ENCODE measurements at regions not wholly inside any gene's neighbourhood (a gene's known extent, or its start where the extent isn't known, plus 50 kb on each side); places are given as distances from the start of the nearest gene placed in this dataset.
"Not testable (repeated sequence)": the region's sequence is repeated elsewhere in the genome, so short reads cannot be mapped to it uniquely, and the experiment has no call there.

DNA sequence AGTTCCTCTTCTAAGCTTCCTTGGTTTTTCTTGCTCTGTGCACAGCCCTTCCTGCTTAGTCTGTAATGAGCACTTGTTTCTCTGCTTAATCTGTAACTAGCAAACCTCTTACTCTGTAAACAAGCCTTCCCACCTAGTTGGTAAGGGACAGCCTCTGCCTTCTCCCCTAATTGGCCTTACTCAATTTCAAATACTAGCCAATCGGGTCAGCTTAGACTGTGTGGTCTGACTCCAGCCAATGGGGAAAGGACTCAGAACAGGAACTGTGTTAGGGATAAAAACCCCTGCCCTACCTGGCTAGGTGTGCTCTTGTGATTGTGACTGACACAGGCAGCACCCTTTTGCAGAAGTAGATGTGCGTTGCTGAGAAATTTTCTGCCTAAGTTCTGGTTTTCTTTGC lies 136.5 kb upstream of the AADAT start:
- no peak overlapping the region for H3K27ac ChIP-seq
- no peaks in the 10 kb centered on the region for H3K4me1 ChIP-seq
- no peak overlapping the region for H3K4me3 ChIP-seq
- ATAC-seq, result no peak
- H3K27me3 ChIP-seq, result no peaks in the 10 kb centered on the region
- H3K9me3 ChIP-seq, result peaks cover 0 to 5% (median 0%) of the 10 kb centered on the region in 3 donors
- WGBS, 2 donors (ENCODE audit: low coverage in 1 of 2), result 83 to 100% methylated on average over 1 of the region's 2 CpGs
- no peaks in the 10 kb centered on the region for H3K36me3 ChIP-seq
- TF ChIP-seq POLR2A (IDR thresholded peaks at IDR 0.05), result no peak
- no peak for TF ChIP-seq POLR2AphosphoS5 (IDR thresholded peaks at IDR 0.05)
- TF ChIP-seq, protein P1, sequence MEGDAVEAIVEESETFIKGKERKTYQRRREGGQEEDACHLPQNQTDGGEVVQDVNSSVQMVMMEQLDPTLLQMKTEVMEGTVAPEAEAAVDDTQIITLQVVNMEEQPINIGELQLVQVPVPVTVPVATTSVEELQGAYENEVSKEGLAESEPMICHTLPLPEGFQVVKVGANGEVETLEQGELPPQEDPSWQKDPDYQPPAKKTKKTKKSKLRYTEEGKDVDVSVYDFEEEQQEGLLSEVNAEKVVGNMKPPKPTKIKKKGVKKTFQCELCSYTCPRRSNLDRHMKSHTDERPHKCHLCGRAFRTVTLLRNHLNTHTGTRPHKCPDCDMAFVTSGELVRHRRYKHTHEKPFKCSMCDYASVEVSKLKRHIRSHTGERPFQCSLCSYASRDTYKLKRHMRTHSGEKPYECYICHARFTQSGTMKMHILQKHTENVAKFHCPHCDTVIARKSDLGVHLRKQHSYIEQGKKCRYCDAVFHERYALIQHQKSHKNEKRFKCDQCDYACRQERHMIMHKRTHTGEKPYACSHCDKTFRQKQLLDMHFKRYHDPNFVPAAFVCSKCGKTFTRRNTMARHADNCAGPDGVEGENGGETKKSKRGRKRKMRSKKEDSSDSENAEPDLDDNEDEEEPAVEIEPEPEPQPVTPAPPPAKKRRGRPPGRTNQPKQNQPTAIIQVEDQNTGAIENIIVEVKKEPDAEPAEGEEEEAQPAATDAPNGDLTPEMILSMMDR (IDR thresholded peaks at IDR 0.05), result no peak
- TF ChIP-seq EP300 (IDR thresholded peaks at IDR 0.05), result no peak

DNA sequence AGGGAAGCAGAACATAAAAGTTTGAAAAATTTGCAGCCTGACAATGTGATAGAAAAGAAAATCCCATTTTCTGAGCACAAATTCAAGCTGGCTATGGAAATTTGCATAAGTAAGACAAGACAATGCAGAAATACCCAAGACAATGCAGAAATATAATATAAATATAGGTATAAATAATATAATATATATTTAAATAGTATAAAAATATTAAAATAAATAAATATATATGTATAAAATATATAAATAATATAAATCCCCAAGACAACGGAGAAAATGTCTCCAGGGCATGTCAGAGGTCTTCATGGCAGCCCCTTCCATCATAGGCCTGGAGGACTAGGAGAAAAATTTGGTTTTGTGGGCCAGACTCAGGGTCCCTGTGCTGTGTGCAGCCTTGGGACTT lies 125.0 kb upstream of the AADAT start:
- no peak for ATAC-seq
- Histone ChIP-seq H3K36me3 (no peaks in the 10 kb centered on the region), H3K4me1 (no peaks in the 10 kb centered on the region), H3K27ac (no peak overlapping the region), H3K4me3 (no peak overlapping the region), H3K9me3 (peaks cover 0 to 58% (median 0%) of the 10 kb centered on the region in 3 donors), H3K27me3 (no peaks in the 10 kb centered on the region)
- 58% methylated on average over 1 of the region's 1 CpG; no CpG with 5 or more reads in 1 of the 2 donors for WGBS, 2 donors (ENCODE audit: low coverage in 1 of 2)
- TF ChIP-seq POLR2A (IDR thresholded peaks at IDR 0.05) (no peak), POLR2AphosphoS5 (IDR thresholded peaks at IDR 0.05) (no peak), EP300 (IDR thresholded peaks at IDR 0.05) (no peak)
- TF ChIP-seq, protein P1 (IDR thresholded peaks at IDR 0.05), result no peak

DNA sequence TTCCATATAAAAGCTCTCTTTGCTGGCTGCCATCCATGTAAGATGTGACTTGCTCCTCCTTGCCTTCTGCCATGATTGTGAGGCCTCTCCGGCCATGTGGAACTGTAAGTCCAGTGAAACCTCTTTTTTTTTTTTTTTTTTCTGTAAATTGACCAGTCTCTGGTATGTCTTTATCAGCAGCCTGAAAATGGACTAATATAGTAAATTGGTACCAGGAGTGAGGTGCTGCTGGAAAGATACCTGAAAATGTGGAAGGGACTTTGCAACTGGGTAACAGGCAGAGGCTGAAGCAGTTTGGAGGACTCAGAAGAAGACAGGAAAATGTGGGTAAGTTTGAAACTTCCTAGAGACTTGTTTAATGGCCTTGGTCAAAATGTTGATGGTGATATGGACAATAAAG lies 124.3 kb upstream of the AADAT start:
- Histone ChIP-seq H3K36me3 (no peaks in the 10 kb centered on the region), H3K27me3 (no peaks in the 10 kb centered on the region), H3K27ac (no peak overlapping the region), H3K4me3 (no peak overlapping the region), H3K4me1 (no peaks in the 10 kb centered on the region), H3K9me3 (peaks cover 0 to 51% (median 0%) of the 10 kb centered on the region in 3 donors)
- 89% methylated on average over 1 of the region's 1 CpG; no CpG with 5 or more reads in 1 of the 2 donors for WGBS, 2 donors (ENCODE audit: low coverage in 1 of 2)
- no peak for TF ChIP-seq POLR2AphosphoS5 (IDR thresholded peaks at IDR 0.05)
- TF ChIP-seq, protein P1 (IDR thresholded peaks at IDR 0.05), result no peak
- TF ChIP-seq POLR2A (IDR thresholded peaks at IDR 0.05), result no peak
- TF ChIP-seq EP300 (IDR thresholded peaks at IDR 0.05), result no peak
- no peak for ATAC-seq

DNA sequence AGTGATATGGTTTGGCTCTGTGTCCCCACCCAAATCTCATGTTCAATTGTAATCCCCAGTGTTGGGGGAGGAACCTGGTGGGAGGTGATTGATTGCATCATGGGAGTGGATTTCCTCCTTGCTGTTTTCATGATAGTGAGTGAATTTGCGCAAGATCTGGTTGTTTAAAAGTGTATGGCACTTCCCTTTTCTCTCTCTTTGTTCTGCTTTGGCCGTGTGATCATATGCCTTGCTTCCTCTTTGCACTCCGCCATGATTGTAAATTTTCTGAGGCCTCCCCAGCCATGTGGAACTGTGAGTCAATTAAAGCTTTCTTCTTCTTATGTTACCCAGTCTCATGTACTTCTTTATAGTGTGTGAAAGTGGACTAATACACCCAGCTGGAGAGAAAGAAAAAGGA lies 113.0 kb upstream of the AADAT start:
- Histone ChIP-seq H3K36me3 (no peaks in the 10 kb centered on the region), H3K27ac (no peak overlapping the region), H3K4me1 (no peaks in the 10 kb centered on the region), H3K9me3 (peaks cover 0 to 6% (median 0%) of the 10 kb centered on the region in 3 donors), H3K4me3 (no peak overlapping the region), H3K27me3 (no peaks in the 10 kb centered on the region)
- 49 to 78% methylated on average over 2 to 3 of the region's 3 CpGs for WGBS, 2 donors (ENCODE audit: low coverage in 1 of 2)
- TF ChIP-seq, protein P1 (IDR thresholded peaks at IDR 0.05), result no peak
- TF ChIP-seq POLR2A (IDR thresholded peaks at IDR 0.05) (no peak), POLR2AphosphoS5 (IDR thresholded peaks at IDR 0.05) (no peak), EP300 (IDR thresholded peaks at IDR 0.05) (no peak)
- no peak for ATAC-seq

DNA sequence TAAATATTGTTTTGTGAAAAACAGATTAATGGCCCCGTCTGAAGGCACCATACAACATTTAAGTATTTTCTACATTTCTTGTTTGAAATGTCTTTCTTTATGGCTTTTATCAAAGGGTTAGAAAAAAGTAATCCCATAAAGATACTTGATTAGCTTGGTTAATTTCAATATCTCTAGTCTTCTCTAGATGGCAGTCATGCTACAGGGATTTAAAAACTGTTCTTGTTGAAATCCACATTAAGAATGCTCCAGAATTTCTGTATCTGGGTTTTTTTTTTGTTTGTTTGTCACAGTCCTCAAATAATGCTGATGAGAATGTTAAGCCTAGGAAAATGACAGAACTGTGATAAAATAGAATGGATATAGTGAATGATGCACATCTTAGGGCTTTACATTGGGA lies 109.0 kb upstream of the AADAT start:
- Histone ChIP-seq H3K27me3 (no peaks in the 10 kb centered on the region), H3K4me3 (no peak overlapping the region), H3K4me1 (no peaks in the 10 kb centered on the region), H3K36me3 (no peaks in the 10 kb centered on the region), H3K9me3 (peaks cover 0 to 6% (median 0%) of the 10 kb centered on the region in 3 donors), H3K27ac (no peak overlapping the region)
- ATAC-seq, result no peak
- TF ChIP-seq POLR2A (IDR thresholded peaks at IDR 0.05) (no peak), EP300 (IDR thresholded peaks at IDR 0.05) (no peak), POLR2AphosphoS5 (IDR thresholded peaks at IDR 0.05) (no peak)
- TF ChIP-seq, protein P1 (IDR thresholded peaks at IDR 0.05), result no peak
- WGBS, 2 donors (ENCODE audit: low coverage in 1 of 2), result 67 to 75% methylated on average over 1 of the region's 1 CpG

DNA sequence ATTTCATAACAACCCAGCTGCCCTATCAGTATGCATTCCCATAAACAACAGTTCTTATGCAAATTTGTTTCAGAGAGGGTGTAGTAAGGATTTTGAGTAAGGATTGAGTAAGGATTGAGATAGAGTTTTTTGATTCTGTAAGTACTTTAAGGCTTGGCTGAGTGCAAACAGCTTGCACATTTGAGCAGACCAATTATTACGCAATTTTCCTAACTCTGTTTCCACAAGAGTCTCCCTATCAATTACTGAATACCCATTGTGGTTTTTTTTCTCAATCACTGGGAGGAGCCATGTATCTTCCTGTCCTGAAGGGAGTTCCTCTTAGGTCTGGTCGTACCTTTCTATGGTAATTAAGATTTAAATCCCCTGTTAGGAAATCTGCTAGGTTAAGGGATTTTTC lies 105.0 kb upstream of the AADAT start:
- not testable (repeated sequence) for H3K27ac ChIP-seq, ATAC-seq, H3K36me3 ChIP-seq, H3K27me3 ChIP-seq, H3K4me3 ChIP-seq, H3K9me3 ChIP-seq, H3K4me1 ChIP-seq
- 66 to 77% methylated on average over 2 of the region's 2 CpGs for WGBS, 2 donors (ENCODE audit: low coverage in 1 of 2)

Measured in gastroesophageal sphincter (tissue), 4 donors.